CD4-positive, alpha-beta T cell (primary cell): ENCODE measurements at regions not wholly inside any gene's neighbourhood (a gene's known extent, or its start where the extent isn't known, plus 50 kb on each side); places are given as distances from the start of the nearest gene placed in this dataset.

Experiments used
- ATAC-seq: fragments of 200-7000 bp; cut with Tn5 transposase; one replicate; pipeline ENCODE4 v1.10.0; 2022; ENCODE audit warnings: mild to moderate bottlenecking; ENCODE audit not compliant: poor library complexity
- CTCF ChIA-PET: fragments of 350-600 bp; sonication (Branson Sonifier 250); formaldehyde crosslinking; loops from one replicate; lab custom pipeline; 2021; ENCODE audit warnings: antibody characterized with exemption, inconsistent platforms; lab: Charles Lee
- POLR2A ChIA-PET: fragments of 350-600 bp; sonication (Branson Sonifier 250); formaldehyde crosslinking; loops from one replicate; lab custom pipeline; 2021; ENCODE audit warnings: antibody characterized with exemption, inconsistent platforms; lab: Charles Lee
- DNase-seq, 14 experiments: peaks; one replicate each; pipeline ENCODE4 v3.0.0-alpha.2; 2013 to 2020; ENCODE audit warnings: mixed read lengths in 2 of 14
- H3K27ac ChIP-seq, 2 donors: one replicate each; pipeline versions ENCODE4 v1.5.1 to v1.7.0; 2013; ENCODE audit warnings: low read length in 2 of 2, low read depth in 1 of 2, mild to moderate bottlenecking in 1 of 2
- H3K27me3 ChIP-seq, 2 experiments: 1 replicate in 1 of 2; 2 replicates in 1 of 2; pipeline versions ENCODE4 v1.6.1 to v1.7.0; 2013; ENCODE audit warnings: low read length in 2 of 2, control low read depth in 1 of 2, mild to moderate bottlenecking in 1 of 2, moderate library complexity in 1 of 2; ENCODE audit not compliant: insufficient read depth in 2 of 2, control insufficient read depth in 1 of 2
- H3K36me3 ChIP-seq: one replicate; pipeline ENCODE4 v1.6.1; 2013; ENCODE audit warnings: low read length, control low read depth; ENCODE audit not compliant: insufficient read depth
- H3K4me1 ChIP-seq: one replicate; pipeline ENCODE4 v1.6.1; 2013; ENCODE audit warnings: low read length, control low read depth; ENCODE audit not compliant: insufficient read depth
- H3K4me3 ChIP-seq: one replicate; pipeline ENCODE4 v1.5.1; 2013; ENCODE audit warnings: mild to moderate bottlenecking, low read length, moderate library complexity
- H3K9me3 ChIP-seq, 2 experiments: 1 replicate in 1 of 2; 2 replicates in 1 of 2; pipeline versions ENCODE4 v1.6.1 to v1.7.0; 2013; ENCODE audit warnings: low read length in 2 of 2, mild to moderate bottlenecking in 2 of 2, control low read depth in 1 of 2, moderate library complexity in 1 of 2; ENCODE audit not compliant: control insufficient read depth in 1 of 2, insufficient read depth in 1 of 2
- H3K27ac Mint-ChIP-seq: one replicate; pipeline ENCODE4 v1.8.0; 2020; ENCODE audit warnings: mixed read lengths
- H3K27me3 Mint-ChIP-seq: one replicate; pipeline ENCODE4 v1.8.0; 2021; ENCODE audit warnings: mixed read lengths
- H3K36me3 Mint-ChIP-seq: one replicate; pipeline ENCODE4 v1.8.0; 2021; ENCODE audit warnings: low read depth, mixed read lengths
- H3K4me1 Mint-ChIP-seq: one replicate; pipeline ENCODE4 v1.8.0; 2021; ENCODE audit warnings: low read depth, mixed read lengths
- H3K4me3 Mint-ChIP-seq: one replicate; pipeline ENCODE4 v1.8.0; 2020; ENCODE audit warnings: mild to moderate bottlenecking, mixed read lengths
- H3K9me3 Mint-ChIP-seq: one replicate; pipeline ENCODE4 v1.8.0; 2020; ENCODE audit warnings: mixed read lengths
- CTCF ChIP-seq: fragments of 200-600 bp; IDR thresholded peaks from one replicate; pipeline ENCODE4 v1.8.0; 2022; ENCODE audit warnings: antibody characterized with exemption, mild to moderate bottlenecking
- intact Hi-C, 2 experiments: fragments of 100-400 bp; cut with DNase I in 1 of 2; cut with micrococcal nuclease in 1 of 2; formaldehyde crosslinking; loops; one replicate each; pipeline versions ENCODE4 v1.15.1 to v1.9.0; 2023 to 2025; cut with DNase I, micrococcal nuclease

GRCh38 chr18:22860807-22861206 lies 72.3 kb upstream of the RBBP8 start:
- H3K4me1 ChIP-seq: no peaks in the 10 kb centered on the region
- H3K36me3 Mint-ChIP-seq: no peaks in the 10 kb centered on the region
- DNase-seq: no peak
- CTCF ChIA-PET: no interaction called here
- ATAC-seq: no peak
- H3K9me3 Mint-ChIP-seq: no peaks in the 10 kb centered on the region
- no peak overlapping the region for H3K4me3 ChIP-seq
- H3K4me3 Mint-ChIP-seq: no peak overlapping the region
- H3K4me1 Mint-ChIP-seq: no peaks in the 10 kb centered on the region
- H3K36me3 ChIP-seq: no peaks in the 10 kb centered on the region
- peaks cover 0 to 3% of the 10 kb centered on the region in 2 experiments for H3K9me3 ChIP-seq
- no peak overlapping the region for H3K27ac ChIP-seq
- peaks cover 0 to 11% of the 10 kb centered on the region in 2 experiments for H3K27me3 ChIP-seq
- H3K27me3 Mint-ChIP-seq: peaks cover 41% of the 10 kb centered on the region
- no peak overlapping the region for H3K27ac Mint-ChIP-seq
- no peak for TF ChIP-seq CTCF
- POLR2A ChIA-PET: no interaction called here
- intact Hi-C loops: no loop called here

- ATAC-seq (no peak), DNase-seq (no peak)
- no peak for TF ChIP-seq CTCF
- H3K9me3 ChIP-seq: peaks cover 0 to 3% of the 10 kb centered on the region in 2 experiments
- H3K27me3 ChIP-seq: peaks cover 0 to 7% of the 10 kb centered on the region in 2 experiments
- H3K36me3 Mint-ChIP-seq: no peaks in the 10 kb centered on the region
- H3K27me3 Mint-ChIP-seq: peaks cover 45% of the 10 kb centered on the region
- no peak overlapping the region for H3K4me3 ChIP-seq
- POLR2A ChIA-PET: no interaction called here
- CTCF ChIA-PET: no interaction called here
- H3K4me3 Mint-ChIP-seq: no peak overlapping the region
- H3K27ac Mint-ChIP-seq: no peak overlapping the region
- intact Hi-C loops: no loop called here
- H3K9me3 Mint-ChIP-seq: no peaks in the 10 kb centered on the region
- H3K4me1 Mint-ChIP-seq: no peaks in the 10 kb centered on the region
- H3K4me1 ChIP-seq: no peaks in the 10 kb centered on the region
- no peak overlapping the region for H3K27ac ChIP-seq
- no peaks in the 10 kb centered on the region for H3K36me3 ChIP-seq
These were observed 67.6 kb upstream of the RBBP8 start for GRCh38 chr18:22865354-22866116.

GRCh38 chr18:22868831-22869230 lies 64.3 kb upstream of the RBBP8 start:
- no peak for TF ChIP-seq CTCF
- H3K36me3 Mint-ChIP-seq: no peaks in the 10 kb centered on the region
- ATAC-seq (no peak), DNase-seq (no peak)
- Histone ChIP-seq H3K4me3 (no peak overlapping the region), H3K36me3 (no peaks in the 10 kb centered on the region), H3K27ac (no peak overlapping the region), H3K27me3 (no peaks in the 10 kb centered on the region), H3K4me1 (no peaks in the 10 kb centered on the region), H3K9me3 (no peaks in the 10 kb centered on the region)
- no peak overlapping the region for H3K4me3 Mint-ChIP-seq
- H3K27ac Mint-ChIP-seq: no peak overlapping the region
- intact Hi-C loops: no loop called here
- no peaks in the 10 kb centered on the region for H3K9me3 Mint-ChIP-seq
- ChIA-PET POLR2A (no interaction called here), CTCF (no interaction called here)
- peaks cover 31% of the 10 kb centered on the region for H3K27me3 Mint-ChIP-seq
- H3K4me1 Mint-ChIP-seq: no peaks in the 10 kb centered on the region
